ENCODE measurements at regions not wholly inside any gene's neighbourhood (a gene's known extent, or its start where the extent isn't known, plus 50 kb on each side); places are given as distances from the start of the nearest gene placed in this dataset.

- no peaks in the 10 kb centered on the region for H3K9me2 ChIP-seq (replicated peaks; ENCODE audit: control insufficient read depth, low read length)
- TF ChIP-seq CTCF (IDR thresholded peaks at IDR 0.05; ENCODE audit: low read depth, low read length, poor library complexity, severe bottlenecking): no peak
- TF ChIP-seq EZH2phosphoT487 (IDR thresholded peaks at IDR 0.05; ENCODE audit: borderline replicate concordance, low read length): no peak
- H3K27me3 ChIP-seq (ENCODE audit: control insufficient read depth, low read length): no peaks in the 10 kb centered on the region
- H3K36me3 ChIP-seq (ENCODE audit: control insufficient read depth, low read length): no peaks in the 10 kb centered on the region
- no peaks in the 10 kb centered on the region for H3F3A ChIP-seq (ENCODE audit: control insufficient read depth, insufficient read depth)
- H3K4me3 ChIP-seq (ENCODE audit: low read length): no peak overlapping the region
- H3K27ac ChIP-seq (ENCODE audit: low read depth, low read length): no peak overlapping the region
- H3K9me3 ChIP-seq (ENCODE audit: control insufficient read depth, insufficient read depth, low read length): no peaks in the 10 kb centered on the region
- no peaks in the 10 kb centered on the region for H3K4me1 ChIP-seq (ENCODE audit: control insufficient read depth, low read length)
- no peak overlapping the region for H3K4me2 ChIP-seq (ENCODE audit: low read length)
- no peaks in the 10 kb centered on the region for H4K20me1 ChIP-seq (ENCODE audit: control insufficient read depth, insufficient read depth, low read depth, low read length)
- H3K79me2 ChIP-seq (ENCODE audit: control insufficient read depth, low read length): no peaks in the 10 kb centered on the region
These were observed 892.4 kb upstream of the MIR17HG start for GRCh38 chr13:90455067-90455466.

- Histone ChIP-seq H3K9me2 (replicated peaks; ENCODE audit: control insufficient read depth, low read length) (no peaks in the 10 kb centered on the region), H3F3A (ENCODE audit: control insufficient read depth, insufficient read depth) (no peaks in the 10 kb centered on the region), H3K4me2 (ENCODE audit: low read length) (no peak overlapping the region), H3K36me3 (ENCODE audit: control insufficient read depth, low read length) (no peaks in the 10 kb centered on the region), H3K4me3 (ENCODE audit: low read length) (no peak overlapping the region), H3K9me3 (ENCODE audit: control insufficient read depth, insufficient read depth, low read length) (no peaks in the 10 kb centered on the region), H3K27ac (ENCODE audit: low read depth, low read length) (no peak overlapping the region), H4K20me1 (ENCODE audit: control insufficient read depth, insufficient read depth, low read depth, low read length) (no peaks in the 10 kb centered on the region), H3K27me3 (ENCODE audit: control insufficient read depth, low read length) (no peaks in the 10 kb centered on the region), H3K79me2 (ENCODE audit: control insufficient read depth, low read length) (no peaks in the 10 kb centered on the region), H3K4me1 (ENCODE audit: control insufficient read depth, low read length) (no peaks in the 10 kb centered on the region)
- no peak for TF ChIP-seq EZH2phosphoT487 (IDR thresholded peaks at IDR 0.05; ENCODE audit: borderline replicate concordance, low read length)
These were observed 891.7 kb upstream of the MIR17HG start for GRCh38 chr13:90455823-90456222.

- H3K4me3 ChIP-seq (ENCODE audit: low read length): no peak overlapping the region
- no peaks in the 10 kb centered on the region for H3F3A ChIP-seq (ENCODE audit: control insufficient read depth, insufficient read depth)
- H3K9me3 ChIP-seq (ENCODE audit: control insufficient read depth, insufficient read depth, low read length): no peaks in the 10 kb centered on the region
- H3K27me3 ChIP-seq (ENCODE audit: control insufficient read depth, low read length): no peaks in the 10 kb centered on the region
- no peaks in the 10 kb centered on the region for H3K4me1 ChIP-seq (ENCODE audit: control insufficient read depth, low read length)
- H3K4me2 ChIP-seq (ENCODE audit: low read length): no peak overlapping the region
- H3K79me2 ChIP-seq (ENCODE audit: control insufficient read depth, low read length): no peaks in the 10 kb centered on the region
- no peak overlapping the region for H3K27ac ChIP-seq (ENCODE audit: low read depth, low read length)
- H3K36me3 ChIP-seq (ENCODE audit: control insufficient read depth, low read length): no peaks in the 10 kb centered on the region
- H3K9me2 ChIP-seq (replicated peaks; ENCODE audit: control insufficient read depth, low read length): no peaks in the 10 kb centered on the region
- H4K20me1 ChIP-seq (ENCODE audit: control insufficient read depth, insufficient read depth, low read depth, low read length): no peaks in the 10 kb centered on the region
- no peak for TF ChIP-seq CTCF (IDR thresholded peaks at IDR 0.05; ENCODE audit: low read depth, low read length, poor library complexity, severe bottlenecking)
- TF ChIP-seq EZH2phosphoT487 (IDR thresholded peaks at IDR 0.05; ENCODE audit: borderline replicate concordance, low read length): no peak
These were observed 886.1 kb upstream of the MIR17HG start for GRCh38 chr13:90461398-90461797.

- H3K27me3 ChIP-seq (ENCODE audit: control insufficient read depth, low read length): no peaks in the 10 kb centered on the region
- no peaks in the 10 kb centered on the region for H3K4me1 ChIP-seq (ENCODE audit: control insufficient read depth, low read length)
- H3K9me3 ChIP-seq (ENCODE audit: control insufficient read depth, insufficient read depth, low read length): no peaks in the 10 kb centered on the region; the same call in 1 of the 2 replicates
- H4K20me1 ChIP-seq (ENCODE audit: control insufficient read depth, insufficient read depth, low read depth, low read length): no peaks in the 10 kb centered on the region
- H3K4me3 ChIP-seq (ENCODE audit: low read length): no peak overlapping the region
- no peak overlapping the region for H3K4me2 ChIP-seq (ENCODE audit: low read length)
- no peaks in the 10 kb centered on the region for H3K79me2 ChIP-seq (ENCODE audit: control insufficient read depth, low read length)
- H3K9me2 ChIP-seq (replicated peaks; ENCODE audit: control insufficient read depth, low read length): no peaks in the 10 kb centered on the region
- no peak for TF ChIP-seq CTCF (IDR thresholded peaks at IDR 0.05; ENCODE audit: low read depth, low read length, poor library complexity, severe bottlenecking)
- no peak for TF ChIP-seq EZH2phosphoT487 (IDR thresholded peaks at IDR 0.05; ENCODE audit: borderline replicate concordance, low read length)
- no peak overlapping the region for H3K27ac ChIP-seq (ENCODE audit: low read depth, low read length)
- no peaks in the 10 kb centered on the region for H3F3A ChIP-seq (ENCODE audit: control insufficient read depth, insufficient read depth)
- H3K36me3 ChIP-seq (ENCODE audit: control insufficient read depth, low read length): no peaks in the 10 kb centered on the region
These were observed 870.3 kb upstream of the MIR17HG start for GRCh38 chr13:90477216-90477615.
